Superior temporal gyrus (tissue), 1 donor: ENCODE measurements at regions not wholly inside any gene's neighbourhood (a gene's known extent, or its start where the extent isn't known, plus 50 kb on each side); places are given as distances from the start of the nearest gene placed in this dataset.
A peak's percentile ranks its signal among the peaks of the same experiment; 100 is the strongest.

Experiments
- DNase-seq: peaks from one replicate; pipeline ENCODE4 v3.0.0-alpha.2; 2016; ENCODE audit errors: extremely low spot score

GRCh38 chr22:34045311-34045710 lies 125.0 kb upstream of the LARGE1 start:
- DNase-seq: peak; percentile 23

GRCh38 chr22:34055525-34056200 lies 135.4 kb upstream of the LARGE1 start:
- no peak for DNase-seq

GRCh38 chr22:34057726-34058125 lies 137.4 kb upstream of the LARGE1 start:
- no peak for DNase-seq

GRCh38 chr22:34064696-34065095 lies 144.4 kb upstream of the LARGE1 start:
- no peak for DNase-seq

- DNase-seq: peak; percentile 55
Observed at GRCh38 chr22:34067031-34067430, 146.8 kb upstream of the LARGE1 start.

- no peak for DNase-seq
Observed at GRCh38 chr22:34068001-34068400, 147.7 kb upstream of the LARGE1 start.

- DNase-seq: peak; percentile 64
Observed at GRCh38 chr22:34070051-34070450, 149.8 kb upstream of the LARGE1 start.

GRCh38 chr22:34070531-34070930 lies 150.3 kb upstream of the LARGE1 start:
- no peak for DNase-seq

GRCh38 chr22:34072585-34072984 lies 152.3 kb upstream of the LARGE1 start:
- DNase-seq: peak; percentile 38

GRCh38 chr22:34080433-34080832 lies 160.2 kb upstream of the LARGE1 start:
- DNase-seq: no peak

- DNase-seq: no peak
Observed at GRCh38 chr22:34096770-34097169, 176.5 kb upstream of the LARGE1 start.

- DNase-seq: no peak
Observed at GRCh38 chr22:34099278-34099677, 179.0 kb upstream of the LARGE1 start.

- DNase-seq: no peak
Observed at GRCh38 chr22:34102633-34103032, 182.4 kb upstream of the LARGE1 start.

- peak; percentile 76 for DNase-seq
Observed at GRCh38 chr22:34105461-34106062, 185.3 kb upstream of the LARGE1 start.

- DNase-seq: no peak
Observed at GRCh38 chr22:34108168-34108567, 187.9 kb upstream of the LARGE1 start.

- peak; percentile 53 for DNase-seq
Observed at GRCh38 chr22:34111210-34111824, 191.0 kb upstream of the LARGE1 start.

- no peak for DNase-seq
Observed at GRCh38 chr22:34113381-34113780, 193.1 kb upstream of the LARGE1 start.

- no peak for DNase-seq
Observed at GRCh38 chr22:34114406-34114805, 194.1 kb upstream of the LARGE1 start.

- DNase-seq: no peak
Observed at GRCh38 chr22:34115722-34116121, 195.4 kb upstream of the LARGE1 start.

- no peak for DNase-seq
Observed at GRCh38 chr22:34116126-34116525, 195.8 kb upstream of the LARGE1 start.

GRCh38 chr22:34122042-34122441 lies 201.8 kb upstream of the LARGE1 start:
- DNase-seq: no peak

- DNase-seq: no peak
Observed at GRCh38 chr22:34129691-34130486, 209.6 kb upstream of the LARGE1 start.
